GM18519 (cell line): ENCODE measurements at regions not wholly inside any gene's neighbourhood (a gene's known extent, or its start where the extent isn't known, plus 50 kb on each side); places are given as distances from the start of the nearest gene placed in this dataset.
"Not testable (repeated sequence)": the region's sequence is repeated elsewhere in the genome, so short reads cannot be mapped to it uniquely, and the experiment has no call there.

Experiments used
- ATAC-seq: cut with Tn5 transposase; IDR thresholded peaks from one replicate; pipeline ENCODE4 v1.9.1; 2021; ENCODE audit warnings: mild to moderate bottlenecking, moderate library complexity; ENCODE audit not compliant: unreplicated experiment, low FRiP score

- ATAC-seq, result no peak
These were observed 156.4 kb upstream of the KYNU start for GRCh38 chr2:142721015-142721414.

- no peak for ATAC-seq
These were observed 158.8 kb upstream of the KYNU start for GRCh38 chr2:142718576-142719155.

- no peak for ATAC-seq
These were observed 160.8 kb upstream of the KYNU start for GRCh38 chr2:142716463-142717242.

GRCh38 chr2:142714600-142714999 lies 162.9 kb upstream of the KYNU start:
- ATAC-seq, result peak; percentile 96

- no peak for ATAC-seq
These were observed 167.1 kb upstream of the KYNU start for GRCh38 chr2:142710336-142710735.

GRCh38 chr2:142707318-142707717 lies 170.1 kb upstream of the KYNU start:
- no peak for ATAC-seq

GRCh38 chr2:142702397-142702796 lies 175.1 kb upstream of the KYNU start:
- ATAC-seq, result not testable (repeated sequence)

GRCh38 chr2:142695350-142696257 lies 181.9 kb upstream of the KYNU start:
- ATAC-seq, result not testable (repeated sequence)

- no peak for ATAC-seq
These were observed 183.2 kb upstream of the KYNU start for GRCh38 chr2:142694282-142694681.

GRCh38 chr2:142693171-142693950 lies 184.1 kb upstream of the KYNU start:
- no peak for ATAC-seq

- no peak for ATAC-seq
These were observed 188.4 kb upstream of the KYNU start for GRCh38 chr2:142688856-142689605.

GRCh38 chr2:142687509-142687908 lies 190.0 kb upstream of the KYNU start:
- ATAC-seq, result no peak

- ATAC-seq, result no peak
These were observed 190.4 kb upstream of the KYNU start for GRCh38 chr2:142687075-142687474.

GRCh38 chr2:142684667-142685066 lies 192.8 kb upstream of the KYNU start:
- no peak for ATAC-seq

- ATAC-seq, result no peak
These were observed 194.9 kb upstream of the KYNU start for GRCh38 chr2:142682528-142682927.

GRCh38 chr2:142681952-142682351 lies 195.5 kb upstream of the KYNU start:
- ATAC-seq, result no peak

GRCh38 chr2:142678164-142678563 lies 199.3 kb upstream of the KYNU start:
- ATAC-seq, result no peak

- no peak for ATAC-seq
These were observed 202.1 kb upstream of the KYNU start for GRCh38 chr2:142675398-142675797.

- ATAC-seq, result no peak
These were observed 203.6 kb upstream of the KYNU start for GRCh38 chr2:142673836-142674235.

GRCh38 chr2:142672698-142673097 lies 204.8 kb upstream of the KYNU start:
- ATAC-seq, result no peak
